K562 (cell line): ENCODE measurements at regions not wholly inside any gene's neighbourhood (a gene's known extent, or its start where the extent isn't known, plus 50 kb on each side); places are given as distances from the start of the nearest gene placed in this dataset.

Experiments used
- ATAC-seq: fragments of 200-7000 bp; cut with Tn5 transposase; 3 replicates; pipeline ENCODE4 v1.9.1; 2020; ENCODE audit warnings: moderate library complexity
- BruUV-seq: library from RNA; stranded (reverse); fragments of 400-500 nt; replicated peaks from 2 replicates; lab custom pipeline; 2021; lab: Mats Ljungman, UMichigan
- CTCF ChIA-PET: fragments of 300-600 bp; formaldehyde crosslinking; extraction: SDS; loops from one replicate; lab custom pipeline; 2021; ENCODE audit warnings: low intra/inter-chr PET ratio; lab: Yijun Ruan, JAX
- POLR2A ChIA-PET: fragments of 300-600, 350-650 bp; sonication (Branson Sonifier 250); formaldehyde crosslinking; extraction: SDS; loops from one replicate; lab custom pipeline; 2021; ENCODE audit warnings: antibody characterized with exemption, inconsistent platforms; lab: Yijun Ruan, JAX
- DNase-seq, 4 experiments: peaks; one replicate each; pipeline versions ENCODE4 v3.0.0 to v3.0.0-alpha.2; 2011 to 2018; ENCODE audit warnings: low spot score in 3 of 4, mixed read lengths in 3 of 4; ENCODE audit errors: extremely low read depth in 1 of 4
- FAIRE-seq: peaks from 2 replicates; lab custom pipeline; 2011; peaks lifted over from hg19 to GRCh38; lab: Jason Lieb, UNC
- H2AFZ ChIP-seq: 2 replicates; pipeline ENCODE4 v1.6.0; 2011; ENCODE audit warnings: low read depth, low read length, control low read depth, inconsistent platforms
- H3K27ac ChIP-seq: fragments of 200-600 bp; 3 replicates; pipeline ENCODE4 v1.8.0; 2011; ENCODE audit warnings: low read depth, mild to moderate bottlenecking, control low read depth, inconsistent platforms, low read length, moderate library complexity, mixed read lengths; ENCODE audit errors: extremely low read depth
- H3K27me3 ChIP-seq, 2 experiments: fragments of 300-600 bp in 1 of 2; 2 replicates in 1 of 2; 3 replicates in 1 of 2; pipeline versions ENCODE4 v1.6.0 to v1.8.0; 2011; ENCODE audit warnings: inconsistent platforms in 2 of 2, low read length in 2 of 2, mild to moderate bottlenecking in 1 of 2, mixed read lengths in 1 of 2, moderate library complexity in 1 of 2; ENCODE audit not compliant: control insufficient read depth in 2 of 2, insufficient read depth in 2 of 2
- H3K36me3 ChIP-seq: fragments of 300-600 bp; 3 replicates; pipeline ENCODE4 v1.8.0; 2011; ENCODE audit warnings: mild to moderate bottlenecking, low read length, inconsistent platforms; ENCODE audit not compliant: control insufficient read depth, insufficient read depth
- H3K4me1 ChIP-seq, 2 experiments: fragments of 200-600 bp in 1 of 2; replicated peaks in 1 of 2; 2 replicates in 1 of 2; 3 replicates in 1 of 2; pipeline versions ENCODE4 v1.5.1 to v1.8.0; 2011; ENCODE audit warnings: inconsistent platforms in 2 of 2, low read length in 2 of 2, mild to moderate bottlenecking in 1 of 2, mixed read lengths in 1 of 2, moderate library complexity in 1 of 2; ENCODE audit not compliant: control insufficient read depth in 2 of 2, insufficient read depth in 2 of 2
- H3K4me2 ChIP-seq: 2 replicates; pipeline ENCODE4 v1.6.1; 2011; ENCODE audit warnings: low read length, control low read depth, inconsistent platforms, mixed read lengths; ENCODE audit not compliant: insufficient read depth
- H3K4me3 ChIP-seq: fragments of 200-600 bp; sonication (generic), shearing (Covaris generic); 2 replicates; pipeline ENCODE4 v1.5.1; 2016; ENCODE audit warnings: control low read depth, inconsistent platforms
- H3K79me2 ChIP-seq: fragments of 200-600 bp; 3 replicates; pipeline ENCODE4 v1.8.0; 2011; ENCODE audit warnings: low read length, inconsistent platforms; ENCODE audit not compliant: control insufficient read depth, insufficient read depth
- H3K9ac ChIP-seq, 2 experiments: 2 replicates each; pipeline versions ENCODE4 v1.6.0 to v1.6.1; 2011; ENCODE audit warnings: low read depth in 2 of 2, low read length in 2 of 2, control low read depth in 1 of 2, inconsistent platforms in 1 of 2, mild to moderate bottlenecking in 1 of 2, mixed read lengths in 1 of 2; ENCODE audit not compliant: insufficient read depth in 1 of 2
- H3K9me1 ChIP-seq: one replicate; pipeline ENCODE4 v1.6.0; 2011; ENCODE audit warnings: inconsistent platforms, mild to moderate bottlenecking, low read length, moderate library complexity; ENCODE audit not compliant: control insufficient read depth, insufficient read depth
- H3K9me3 ChIP-seq: replicated peaks from 2 replicates; pipeline ENCODE4 v1.5.1; 2011; ENCODE audit warnings: low read depth, low read length, inconsistent platforms; ENCODE audit not compliant: control insufficient read depth, insufficient read depth
- H4K20me1 ChIP-seq: replicated peaks from 2 replicates; pipeline ENCODE4 v1.6.1; 2011; ENCODE audit warnings: low read length, inconsistent platforms, mixed read lengths; ENCODE audit not compliant: control insufficient read depth, insufficient read depth
- KAT8 ChIP-seq: fragments of 450-650 bp; IDR thresholded peaks from 2 replicates; pipeline ENCODE4 v1.6.1; 2016; ENCODE audit warnings: low read depth, mild to moderate bottlenecking
- MBD2 ChIP-seq: sonication (generic); IDR thresholded peaks from 2 replicates; pipeline ENCODE4 v1.6.1; 2016; ENCODE audit warnings: low read depth, borderline replicate concordance
- NFXL1 ChIP-seq: fragments of 450-650 bp; formaldehyde crosslinking; IDR thresholded peaks from 2 replicates; pipeline ENCODE4 v1.4.0; 2021; ENCODE audit warnings: mild to moderate bottlenecking
- POLR2G ChIP-seq: fragments of 200-400 bp; formaldehyde crosslinking; IDR thresholded peaks from 2 replicates; pipeline ENCODE4 v1.6.1; 2017; ENCODE audit warnings: low read depth, mild to moderate bottlenecking, antibody characterized with exemption, low read length, moderate library complexity
- SRSF3 ChIP-seq: fragments of 200-400 bp; formaldehyde crosslinking; IDR thresholded peaks from 2 replicates; pipeline ENCODE4 v1.6.1; 2016; ENCODE audit warnings: mild to moderate bottlenecking, low read length, moderate library complexity; ENCODE audit not compliant: insufficient read depth
- ZBTB12 ChIP-seq: fragments of 250-450 bp; sonication (Bioruptor Pico); IDR thresholded peaks from 2 replicates; pipeline ENCODE4 v1.4.0; 2020
- ZKSCAN3 ChIP-seq: fragments of 250-450 bp; sonication (Bioruptor Pico); IDR thresholded peaks from 2 replicates; pipeline ENCODE4 v1.4.0; 2020
- WGBS: fragments of 100-300 bp; shearing (Covaris generic); methylation state at CpG from one replicate; pipeline ENCODE4 v1.1.6; 2016; ENCODE audit warnings: low coverage, mixed read lengths; ENCODE audit not compliant: insufficient coverage; ENCODE audit errors: missing lambda C conversion rate; 5-methylcytosine and 5-hydroxymethylcytosine counted together
- in situ Hi-C: fragments of 300-500 bp; cut with MboI; formaldehyde crosslinking; loops from 4 replicates; pipeline ENCODE4 v1.15.0; 2018; ENCODE audit warnings: inconsistent platforms, mixed read lengths
- intact Hi-C: fragments of 100-400 bp; cut with micrococcal nuclease; formaldehyde crosslinking; loops from 2 replicates; pipeline ENCODE4 v1.14.2; 2022
- TF ChIP-seq, protein P1 (sequence below): fragments of 450-650 bp; formaldehyde crosslinking; IDR thresholded peaks from 2 replicates; pipeline ENCODE4 v1.4.0; 2022; ENCODE audit warnings: missing genetic modification characterization
- TF ChIP-seq, protein P2 (sequence below): fragments of 150-350 bp; IDR thresholded peaks from 2 replicates; pipeline ENCODE4 v1.6.1; 2014; ENCODE audit warnings: low read depth, mild to moderate bottlenecking, low read length, borderline replicate concordance
- TF ChIP-seq, protein P3 (sequence below): fragments of 450-650 bp; IDR thresholded peaks from 2 replicates; pipeline ENCODE4 v1.6.1; 2016

GRCh38 chr2:104051766-104052165 is 802.1 kb upstream of the POU3F3 start:
- WGBS, result 0% methylated on average over 6 of the region's 6 CpGs
- TF ChIP-seq, protein P1, sequence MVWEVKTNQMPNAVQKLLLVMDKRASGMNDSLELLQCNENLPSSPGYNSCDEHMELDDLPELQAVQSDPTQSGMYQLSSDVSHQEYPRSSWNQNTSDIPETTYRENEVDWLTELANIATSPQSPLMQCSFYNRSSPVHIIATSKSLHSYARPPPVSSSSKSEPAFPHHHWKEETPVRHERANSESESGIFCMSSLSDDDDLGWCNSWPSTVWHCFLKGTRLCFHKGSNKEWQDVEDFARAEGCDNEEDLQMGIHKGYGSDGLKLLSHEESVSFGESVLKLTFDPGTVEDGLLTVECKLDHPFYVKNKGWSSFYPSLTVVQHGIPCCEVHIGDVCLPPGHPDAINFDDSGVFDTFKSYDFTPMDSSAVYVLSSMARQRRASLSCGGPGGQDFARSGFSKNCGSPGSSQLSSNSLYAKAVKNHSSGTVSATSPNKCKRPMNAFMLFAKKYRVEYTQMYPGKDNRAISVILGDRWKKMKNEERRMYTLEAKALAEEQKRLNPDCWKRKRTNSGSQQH (CRISPR knock-in tag), result no peak
- TF ChIP-seq KAT8, result no peak
- TF ChIP-seq, protein P2, sequence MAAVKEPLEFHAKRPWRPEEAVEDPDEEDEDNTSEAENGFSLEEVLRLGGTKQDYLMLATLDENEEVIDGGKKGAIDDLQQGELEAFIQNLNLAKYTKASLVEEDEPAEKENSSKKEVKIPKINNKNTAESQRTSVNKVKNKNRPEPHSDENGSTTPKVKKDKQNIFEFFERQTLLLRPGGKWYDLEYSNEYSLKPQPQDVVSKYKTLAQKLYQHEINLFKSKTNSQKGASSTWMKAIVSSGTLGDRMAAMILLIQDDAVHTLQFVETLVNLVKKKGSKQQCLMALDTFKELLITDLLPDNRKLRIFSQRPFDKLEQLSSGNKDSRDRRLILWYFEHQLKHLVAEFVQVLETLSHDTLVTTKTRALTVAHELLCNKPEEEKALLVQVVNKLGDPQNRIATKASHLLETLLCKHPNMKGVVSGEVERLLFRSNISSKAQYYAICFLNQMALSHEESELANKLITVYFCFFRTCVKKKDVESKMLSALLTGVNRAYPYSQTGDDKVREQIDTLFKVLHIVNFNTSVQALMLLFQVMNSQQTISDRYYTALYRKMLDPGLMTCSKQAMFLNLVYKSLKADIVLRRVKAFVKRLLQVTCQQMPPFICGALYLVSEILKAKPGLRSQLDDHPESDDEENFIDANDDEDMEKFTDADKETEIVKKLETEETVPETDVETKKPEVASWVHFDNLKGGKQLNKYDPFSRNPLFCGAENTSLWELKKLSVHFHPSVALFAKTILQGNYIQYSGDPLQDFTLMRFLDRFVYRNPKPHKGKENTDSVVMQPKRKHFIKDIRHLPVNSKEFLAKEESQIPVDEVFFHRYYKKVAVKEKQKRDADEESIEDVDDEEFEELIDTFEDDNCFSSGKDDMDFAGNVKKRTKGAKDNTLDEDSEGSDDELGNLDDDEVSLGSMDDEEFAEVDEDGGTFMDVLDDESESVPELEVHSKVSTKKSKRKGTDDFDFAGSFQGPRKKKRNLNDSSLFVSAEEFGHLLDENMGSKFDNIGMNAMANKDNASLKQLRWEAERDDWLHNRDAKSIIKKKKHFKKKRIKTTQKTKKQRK, result no peak
- TF ChIP-seq SRSF3, result no peak
- no peak for TF ChIP-seq POLR2G
- TF ChIP-seq ZKSCAN3 (CRISPR knock-in tag), result no peak
- TF ChIP-seq NFXL1 (CRISPR knock-in tag), result no peak
- no peak for TF ChIP-seq ZBTB12 (CRISPR knock-in tag)
- TF ChIP-seq, protein P3, sequence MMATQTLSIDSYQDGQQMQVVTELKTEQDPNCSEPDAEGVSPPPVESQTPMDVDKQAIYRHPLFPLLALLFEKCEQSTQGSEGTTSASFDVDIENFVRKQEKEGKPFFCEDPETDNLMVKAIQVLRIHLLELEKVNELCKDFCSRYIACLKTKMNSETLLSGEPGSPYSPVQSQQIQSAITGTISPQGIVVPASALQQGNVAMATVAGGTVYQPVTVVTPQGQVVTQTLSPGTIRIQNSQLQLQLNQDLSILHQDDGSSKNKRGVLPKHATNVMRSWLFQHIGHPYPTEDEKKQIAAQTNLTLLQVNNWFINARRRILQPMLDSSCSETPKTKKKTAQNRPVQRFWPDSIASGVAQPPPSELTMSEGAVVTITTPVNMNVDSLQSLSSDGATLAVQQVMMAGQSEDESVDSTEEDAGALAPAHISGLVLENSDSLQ, result no peak
- no peak for TF ChIP-seq MBD2

More at GRCh38 chr2:104051766-104052165, 802.1 kb upstream of the POU3F3 start:
- no peak overlapping the region for H3K4me2 ChIP-seq
- in situ Hi-C loops, result no loop called here
- H3K4me3 ChIP-seq, result no peak overlapping the region
- H3K27ac ChIP-seq, result no peak overlapping the region
- H3K27me3 ChIP-seq, result no peaks in the 10 kb centered on the region
- ChIA-PET CTCF (interaction anchor here (0.6 kb wide), 1 partner anchor 983 kb away, joined by 3 read pairs; no protein-coding TSS in a partner anchor), POLR2A (no interaction called here)
- no peak overlapping the region for H3K9ac ChIP-seq
- BruUV-seq, result no TSS peak
- no peaks in the 10 kb centered on the region for H3K4me1 ChIP-seq
- no peak for FAIRE-seq
- intact Hi-C loops, result no loop called here
- no peak for DNase-seq
- no peak for ATAC-seq
- no peaks in the 10 kb centered on the region for H3K9me1 ChIP-seq
- no peaks in the 10 kb centered on the region for H4K20me1 ChIP-seq
- no peak overlapping the region for H2AFZ ChIP-seq
- H3K79me2 ChIP-seq, result no peaks in the 10 kb centered on the region
- no peaks in the 10 kb centered on the region for H3K36me3 ChIP-seq
- H3K9me3 ChIP-seq, result no peaks in the 10 kb centered on the region
